ENCODE measurements at regions not wholly inside any gene's neighbourhood (a gene's known extent, or its start where the extent isn't known, plus 50 kb on each side); places are given as distances from the start of the nearest gene placed in this dataset.

DNA sequence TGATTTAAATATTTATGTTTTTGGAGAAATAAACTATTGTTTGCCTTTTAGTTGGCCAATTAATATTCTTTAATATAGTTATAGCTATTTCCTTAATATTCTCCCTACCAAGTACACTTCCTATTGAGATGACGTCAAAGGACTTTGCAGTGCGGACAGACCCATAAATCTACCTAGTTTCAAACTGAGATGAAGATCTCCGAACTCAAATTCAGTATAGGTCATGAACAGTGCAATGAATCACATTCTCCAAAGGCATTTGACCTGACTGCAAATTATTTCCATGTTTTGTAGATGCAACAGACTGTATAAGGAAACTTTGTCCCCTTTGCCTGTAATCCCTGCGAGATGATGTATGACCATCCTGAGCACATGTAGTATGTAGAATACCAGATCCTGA is 342.6 kb upstream of the FIGN start:
- DNase-seq = no peak

DNA sequence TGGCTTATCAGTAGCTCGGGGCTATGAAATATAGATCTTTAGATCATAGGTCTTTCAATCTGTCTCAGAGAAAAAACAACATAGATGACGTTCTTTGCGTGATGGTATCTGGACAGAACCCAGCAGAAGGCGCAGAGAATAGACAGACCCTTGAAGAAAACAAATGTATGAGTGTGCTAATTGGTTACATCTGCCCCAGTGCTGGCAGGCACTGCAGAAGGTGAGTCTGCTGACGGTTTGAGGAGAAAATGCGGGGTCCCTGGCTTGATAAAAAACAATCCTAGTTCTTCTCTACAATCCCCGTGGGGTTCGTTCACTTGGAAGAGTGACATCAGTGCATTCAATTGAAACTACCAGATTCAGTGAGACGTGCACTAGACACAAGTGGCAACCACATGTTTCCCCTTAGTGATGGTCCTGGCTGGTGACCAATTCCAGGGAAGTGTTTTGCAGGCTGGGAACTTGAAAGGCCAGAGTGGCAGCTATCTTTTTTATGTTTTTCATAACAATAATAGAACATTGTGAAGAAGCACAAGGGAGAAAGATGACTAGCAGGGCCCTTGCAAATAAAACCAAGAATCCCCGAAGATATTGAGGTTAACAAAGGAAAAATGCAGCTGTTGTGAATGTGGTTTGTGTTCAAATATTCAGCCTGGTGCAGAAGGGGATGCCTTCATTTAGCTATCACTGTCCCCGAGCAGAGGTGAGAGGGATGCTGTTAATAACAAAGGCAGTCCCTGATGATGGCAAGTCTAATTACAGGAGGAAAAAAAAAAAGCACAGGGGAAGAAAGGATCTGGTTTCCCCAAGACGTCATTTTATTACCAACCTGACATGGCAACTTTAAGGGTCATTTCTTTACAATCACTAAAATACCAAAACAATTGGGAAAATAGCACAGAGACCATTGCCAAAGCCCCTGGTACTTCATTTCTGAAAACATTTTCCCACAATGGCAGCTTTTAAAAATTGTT is 337.6 kb upstream of the FIGN start:
- no peak for DNase-seq

DNA sequence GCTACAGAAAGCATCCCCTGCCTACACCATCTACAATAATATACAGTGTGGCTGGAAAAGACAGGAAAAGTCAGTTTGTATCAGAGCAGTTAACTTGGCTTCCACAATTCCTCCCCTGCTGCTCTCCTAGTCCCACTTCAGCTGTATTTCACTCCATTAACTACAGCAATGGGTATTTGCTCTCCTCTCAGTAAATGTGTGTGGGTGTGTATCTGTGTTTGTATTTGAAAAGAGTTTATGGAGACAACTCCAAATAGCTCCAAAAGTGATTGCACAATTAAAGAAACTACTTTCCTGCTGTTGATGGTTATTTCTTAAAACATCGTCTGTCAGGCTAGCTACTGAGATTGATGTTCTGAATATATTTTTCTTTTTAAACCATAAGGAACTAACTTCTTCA is 333.7 kb upstream of the FIGN start:
- no peak for DNase-seq

DNA sequence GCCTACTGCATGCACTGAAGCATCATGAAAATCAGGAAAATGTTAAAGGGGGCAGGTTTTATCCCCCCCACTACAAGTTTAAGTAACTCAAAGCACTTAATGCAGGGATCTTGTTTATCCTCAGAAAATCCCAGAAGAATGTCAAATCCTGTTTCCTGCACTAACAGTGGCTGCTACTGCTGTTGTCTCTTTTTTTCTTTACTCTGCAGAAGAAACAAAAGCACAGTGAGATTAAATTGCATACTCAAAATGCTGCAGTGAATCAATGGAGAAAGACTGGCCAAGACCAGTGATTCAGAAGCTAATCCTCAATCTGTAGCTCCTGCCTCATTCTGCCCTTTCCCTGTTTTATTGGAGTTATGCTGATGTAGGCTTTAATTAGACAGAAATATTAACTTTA is 332.3 kb upstream of the FIGN start:
- DNase-seq = no peak

DNA sequence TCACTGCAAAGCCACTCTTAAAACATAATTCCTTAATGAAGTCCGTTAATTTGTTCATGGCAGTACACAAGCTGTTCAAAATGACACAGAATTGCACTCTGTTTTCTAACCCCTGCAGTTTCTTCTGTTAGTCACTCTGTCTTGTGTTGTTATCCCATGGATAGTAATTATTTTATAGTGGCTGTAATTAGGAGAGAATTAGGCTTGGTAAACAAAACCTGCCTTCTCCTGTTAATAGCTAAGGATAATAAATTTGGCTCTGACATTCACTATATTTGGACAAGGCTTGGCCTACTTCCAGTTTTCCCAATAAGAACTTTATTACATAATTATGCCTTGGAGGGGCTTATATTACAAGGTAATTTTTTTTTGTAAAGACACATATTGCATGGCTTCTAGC is 330.3 kb upstream of the FIGN start:
- DNase-seq = no peak

DNA sequence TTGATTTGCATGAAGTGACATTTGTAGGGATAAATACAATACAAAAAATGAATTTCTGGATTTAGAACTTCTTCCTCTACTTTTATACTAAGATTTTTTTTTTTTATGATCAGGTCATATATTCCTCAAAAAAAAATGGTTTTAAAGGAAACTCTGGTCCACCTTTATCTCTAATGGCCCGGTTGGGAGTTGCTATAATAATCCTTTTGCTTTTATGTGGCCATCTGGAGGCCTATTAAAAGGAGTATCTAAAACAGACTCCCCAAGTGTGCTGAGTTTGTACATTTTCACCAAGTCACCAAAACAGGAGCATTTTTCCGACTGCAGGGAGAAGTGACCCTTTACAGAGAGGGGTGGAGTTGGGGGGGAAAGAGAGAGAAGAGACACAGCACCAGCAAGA is 329.2 kb upstream of the FIGN start:
- no peak for DNase-seq

DNA sequence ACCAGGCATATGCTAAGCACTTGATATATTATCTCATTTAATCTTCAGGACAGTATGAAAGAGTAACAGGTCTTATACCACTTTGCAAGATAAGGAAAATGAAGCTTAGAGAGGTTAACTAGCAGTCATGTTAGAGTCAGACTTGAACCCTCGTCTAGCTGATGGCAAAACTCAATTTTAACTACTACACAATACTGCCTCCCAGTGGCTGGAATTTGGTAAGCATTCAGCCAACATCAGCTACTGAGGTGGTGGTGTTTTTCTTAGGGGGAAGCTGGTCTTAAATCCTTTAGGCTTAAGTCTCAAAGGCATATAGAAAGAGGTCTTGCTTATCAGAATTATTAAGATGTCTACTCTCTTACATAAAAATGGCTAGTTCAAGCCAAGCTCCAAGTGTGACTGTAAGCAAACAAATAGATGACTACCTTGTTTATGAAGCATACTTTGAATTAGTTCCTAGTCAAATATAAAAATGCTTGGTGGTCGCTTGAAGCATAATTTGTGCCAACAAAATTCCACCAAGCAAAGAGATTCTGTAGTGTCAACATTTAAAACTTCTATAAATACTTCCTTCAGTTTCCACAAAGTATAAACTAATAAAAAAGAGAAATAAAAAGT is 325.4 kb upstream of the FIGN start:
- peak; percentile 51 for DNase-seq

DNA sequence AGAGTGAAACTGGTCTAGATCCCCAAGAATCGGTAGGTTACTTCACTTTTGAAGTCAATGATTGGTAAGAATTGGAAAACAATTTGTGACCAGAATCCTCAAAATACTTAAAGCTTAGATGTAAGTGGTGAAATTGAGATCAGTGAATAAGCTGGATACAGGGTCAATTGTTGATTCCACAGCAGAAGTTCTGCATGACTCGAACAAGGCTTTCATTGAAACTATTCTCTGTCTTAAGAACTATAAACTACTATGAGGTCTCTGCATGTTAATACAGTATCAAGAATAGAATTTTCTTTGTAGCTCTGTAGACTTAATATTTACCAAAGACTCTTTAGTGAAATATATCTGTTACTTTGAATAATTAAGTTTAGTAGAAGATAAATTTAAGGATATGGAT is 324.2 kb upstream of the FIGN start:
- DNase-seq = no peak

DNA sequence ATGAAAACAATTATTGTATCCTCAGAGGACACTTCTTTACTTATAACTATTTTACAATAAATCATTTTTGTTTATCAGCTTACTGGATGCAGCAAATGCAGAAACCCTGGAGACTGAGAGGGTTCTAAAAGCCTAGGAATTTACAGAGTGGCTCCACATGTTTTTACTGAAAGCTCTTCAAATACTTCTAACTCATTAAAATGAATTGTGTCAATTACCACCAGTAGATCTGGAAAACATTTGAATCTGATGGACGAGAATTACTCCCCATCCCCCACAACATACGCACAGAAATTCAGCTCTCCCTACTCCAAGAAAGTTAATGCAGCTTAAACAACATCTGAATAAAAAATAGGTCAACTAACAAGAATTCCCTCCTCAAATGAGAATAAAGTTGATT is 319.8 kb upstream of the FIGN start:
- no peak for DNase-seq

DNA sequence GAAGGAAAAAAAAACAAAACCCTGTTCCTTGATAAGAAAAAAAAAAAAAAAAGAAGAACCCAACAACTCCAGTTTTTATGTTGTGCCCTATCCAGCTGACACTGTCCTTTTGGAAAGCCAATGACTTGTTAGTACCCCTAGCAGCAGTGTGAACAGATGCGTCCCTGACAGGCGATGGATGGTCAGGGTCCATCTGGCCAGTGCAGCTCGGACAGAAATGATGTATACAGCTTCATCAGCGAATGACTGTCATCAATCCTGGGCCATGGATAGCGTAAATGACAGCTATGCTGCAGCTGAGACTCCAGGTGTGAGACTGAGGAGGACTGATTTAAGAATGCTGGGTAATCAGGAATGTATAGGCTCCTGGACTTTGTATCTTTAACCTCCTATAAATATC is 318.8 kb upstream of the FIGN start:
- DNase-seq = no peak

DNA sequence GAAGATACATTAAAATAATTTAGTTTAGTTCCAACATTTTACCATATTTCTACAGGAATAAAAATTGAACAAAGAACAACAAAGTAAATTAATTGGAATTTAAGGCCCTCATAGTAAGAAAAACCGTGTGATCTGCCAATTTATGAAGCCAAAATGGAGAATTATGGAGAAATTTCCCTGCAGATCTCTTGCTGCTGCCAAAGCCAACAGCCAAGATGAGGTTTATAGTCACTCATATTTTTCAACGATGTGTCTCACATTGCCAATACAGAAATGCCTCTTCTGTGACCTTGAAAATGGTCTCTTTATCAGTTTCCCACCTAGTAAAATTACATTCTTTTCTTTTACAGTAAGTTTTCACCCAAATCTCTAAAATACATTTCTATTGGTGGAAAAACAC is 317.2 kb upstream of the FIGN start:
- DNase-seq = no peak

DNA sequence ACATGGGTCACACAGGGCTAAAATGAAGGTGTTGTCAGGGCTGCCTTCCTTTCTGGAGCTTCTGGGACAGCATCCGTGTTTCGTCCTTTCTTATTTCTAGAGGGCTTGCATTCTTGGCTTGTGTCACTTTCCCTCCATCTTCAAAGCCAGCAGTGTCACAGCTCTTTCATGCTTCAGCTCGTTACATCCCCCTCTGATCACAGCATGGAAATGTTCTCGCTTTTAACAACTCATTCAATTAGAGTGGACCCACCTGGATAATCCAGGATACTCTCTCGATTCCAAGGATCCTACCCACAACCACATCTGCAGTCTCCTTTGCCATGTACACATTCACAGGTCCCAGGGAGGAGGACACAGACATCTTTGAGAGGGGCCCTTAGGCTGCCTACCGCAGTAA is 316.2 kb upstream of the FIGN start:
- DNase-seq = no peak

DNA sequence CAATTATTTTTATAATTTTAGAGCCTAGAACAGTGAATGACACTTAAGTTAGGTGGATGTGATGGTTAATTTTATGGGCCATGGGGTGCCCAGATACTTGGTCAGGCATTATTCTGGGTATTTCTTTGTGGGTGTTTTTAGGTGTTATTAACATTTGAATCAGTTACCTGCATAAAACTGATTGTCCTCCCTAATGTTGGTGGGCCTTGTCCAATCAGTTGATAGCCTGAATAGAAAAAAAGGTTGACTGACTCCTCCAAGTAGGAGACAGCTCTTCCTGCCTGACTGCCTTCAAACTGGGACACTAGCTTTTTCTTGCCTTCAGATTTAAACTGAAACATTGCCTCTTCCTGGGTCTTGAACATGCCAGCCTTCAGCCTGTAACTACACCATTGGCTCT is 312.9 kb upstream of the FIGN start:
- DNase-seq = no peak

DNA sequence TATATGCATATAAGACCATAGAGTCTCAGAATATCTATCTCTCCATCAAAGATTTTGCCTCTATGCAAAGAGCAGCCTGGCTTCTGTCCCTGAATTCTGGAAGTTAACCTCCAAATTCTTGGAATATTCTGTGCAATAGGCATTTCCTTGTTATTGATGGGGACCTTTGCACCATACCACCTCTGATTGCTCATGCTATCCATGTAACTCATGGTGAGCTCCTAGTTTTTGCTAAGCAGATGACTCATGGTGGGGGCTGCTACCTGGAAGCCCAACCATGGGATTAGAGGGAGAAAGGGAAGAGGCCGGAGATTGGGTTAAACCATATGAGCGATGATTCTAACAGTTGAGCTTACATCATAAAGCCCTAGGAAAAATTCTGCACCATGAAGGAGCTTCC is 310.2 kb upstream of the FIGN start:
- no peak for DNase-seq

DNA sequence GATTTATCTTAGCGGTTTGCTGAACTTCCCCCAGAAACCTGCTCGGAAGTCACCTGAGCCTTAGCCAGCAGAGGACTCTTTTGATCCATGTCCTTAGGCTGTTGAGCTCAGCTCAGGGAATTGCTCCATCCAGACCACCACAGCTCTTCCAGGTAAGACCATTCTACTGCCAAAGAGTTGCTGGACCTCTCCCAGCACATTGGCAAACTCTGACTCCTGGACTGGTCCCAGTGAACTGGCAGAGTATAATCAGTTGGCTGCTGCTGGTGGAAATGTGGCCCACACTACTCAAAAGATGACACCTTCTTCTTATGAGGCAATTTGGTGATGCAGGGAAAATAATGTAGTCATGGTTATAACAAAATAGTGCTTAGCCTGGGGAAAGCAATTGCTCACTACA is 308.8 kb upstream of the FIGN start:
- DNase-seq = no peak

DNA sequence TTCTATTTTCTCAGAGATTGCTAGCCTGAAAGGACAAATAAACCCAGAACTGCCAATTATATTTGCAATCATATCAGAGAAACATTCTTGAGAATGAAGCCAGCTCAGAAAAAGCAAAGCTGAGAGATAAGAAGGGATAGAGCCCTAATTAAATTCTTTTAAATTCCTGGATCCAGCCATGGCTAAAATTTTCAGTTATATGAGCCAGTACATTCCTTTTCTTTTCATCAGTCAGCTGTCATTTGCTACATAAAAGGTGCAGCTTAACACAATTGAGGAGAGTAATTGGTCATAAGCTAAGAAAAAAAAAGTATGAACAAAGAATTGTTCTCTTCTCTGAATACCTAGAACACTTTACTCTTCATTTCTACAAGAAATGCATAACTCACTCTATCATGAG is 303.5 kb upstream of the FIGN start:
- DNase-seq = no peak

DNA sequence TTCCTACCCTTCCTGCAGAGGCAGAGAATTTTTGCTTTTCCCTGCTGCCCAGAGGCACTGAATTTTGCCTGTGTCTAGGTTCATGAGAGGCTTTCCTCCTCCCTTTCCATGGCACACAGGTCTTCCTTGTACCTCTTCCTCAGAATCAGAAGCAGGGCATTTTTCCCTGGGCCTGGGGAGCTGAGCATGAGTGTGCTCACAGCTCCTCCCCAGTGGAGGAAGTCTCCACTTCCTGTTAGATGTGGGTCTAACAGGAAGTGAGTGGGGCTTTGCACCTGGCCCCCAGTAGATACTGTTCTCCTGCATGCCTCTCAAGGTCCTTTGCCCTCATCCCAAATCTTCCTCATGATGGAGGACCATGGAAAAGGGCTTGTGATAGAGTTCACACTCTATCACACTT is 297.2 kb upstream of the FIGN start:
- DNase-seq = no peak

DNA sequence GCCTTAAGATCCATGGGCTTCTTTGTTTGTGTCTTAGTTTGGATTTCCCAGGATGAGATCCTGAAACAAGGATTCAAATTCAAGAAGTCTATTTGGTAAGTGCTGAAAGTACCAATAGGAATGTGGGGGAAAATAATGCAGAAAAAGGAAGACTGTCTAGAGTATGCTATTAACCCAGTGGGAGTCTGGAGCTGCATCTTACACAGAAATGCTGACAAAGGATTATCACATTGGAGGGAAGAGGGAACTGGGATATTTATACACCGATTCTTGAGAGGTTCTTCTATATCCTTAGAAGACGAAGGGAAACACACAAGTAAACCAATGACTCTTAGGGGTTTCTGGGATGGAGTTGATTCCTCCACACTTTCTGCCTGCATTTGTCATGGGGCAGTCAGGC is 294.8 kb upstream of the FIGN start:
- no peak for DNase-seq

DNA sequence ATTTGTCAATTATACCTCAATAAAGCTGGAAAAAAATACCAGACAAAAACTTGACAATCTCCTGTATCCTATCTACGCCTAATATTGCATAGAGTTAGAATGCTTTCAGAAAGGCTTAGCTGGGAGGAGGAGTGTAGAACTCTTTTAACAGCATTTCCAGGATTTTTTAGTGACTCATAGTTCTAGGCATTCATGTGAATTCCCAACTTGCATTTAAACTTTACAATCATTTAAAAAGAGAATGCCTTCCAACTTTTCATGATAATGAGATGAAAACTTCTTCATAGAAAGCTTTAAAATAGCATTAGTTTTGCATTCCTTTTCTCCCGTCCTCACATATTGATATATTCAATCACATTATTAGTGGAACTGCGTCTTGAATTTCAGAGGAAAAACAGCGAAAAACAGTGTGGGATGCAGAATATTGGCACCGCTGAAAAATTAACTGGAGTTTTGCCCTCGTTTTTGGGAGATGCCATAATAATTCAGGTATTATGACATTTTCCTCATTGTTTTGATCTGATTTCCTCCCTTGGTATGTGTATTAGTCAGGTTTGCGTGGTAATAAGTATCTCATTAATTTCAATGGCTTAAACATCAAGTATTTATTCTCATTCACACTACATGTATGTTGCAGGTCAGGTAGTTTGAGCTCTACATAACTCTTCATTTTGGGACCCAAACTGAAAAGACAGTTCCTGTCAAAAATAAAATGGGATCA is 293.2 kb upstream of the FIGN start:
- DNase-seq = no peak

DNA sequence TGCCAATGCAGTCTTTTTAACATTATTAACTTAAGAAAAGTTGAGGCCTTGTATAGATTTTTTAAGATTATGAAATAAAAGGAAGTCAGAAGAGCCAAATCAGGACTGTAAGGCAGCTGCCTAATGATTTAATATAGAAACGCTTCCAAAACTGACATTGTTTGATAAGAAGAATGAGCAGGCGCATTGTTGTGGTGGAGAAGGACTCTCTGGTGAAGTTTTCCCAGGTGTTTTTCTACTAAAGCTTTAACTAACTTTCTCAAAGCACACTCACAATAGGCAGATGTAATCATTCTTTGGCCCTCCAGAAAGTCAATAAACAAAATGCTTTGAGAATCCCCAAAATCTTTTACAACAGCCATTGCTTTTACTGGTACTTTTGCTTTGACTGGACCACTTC is 288.6 kb upstream of the FIGN start:
- no peak for DNase-seq

DNA sequence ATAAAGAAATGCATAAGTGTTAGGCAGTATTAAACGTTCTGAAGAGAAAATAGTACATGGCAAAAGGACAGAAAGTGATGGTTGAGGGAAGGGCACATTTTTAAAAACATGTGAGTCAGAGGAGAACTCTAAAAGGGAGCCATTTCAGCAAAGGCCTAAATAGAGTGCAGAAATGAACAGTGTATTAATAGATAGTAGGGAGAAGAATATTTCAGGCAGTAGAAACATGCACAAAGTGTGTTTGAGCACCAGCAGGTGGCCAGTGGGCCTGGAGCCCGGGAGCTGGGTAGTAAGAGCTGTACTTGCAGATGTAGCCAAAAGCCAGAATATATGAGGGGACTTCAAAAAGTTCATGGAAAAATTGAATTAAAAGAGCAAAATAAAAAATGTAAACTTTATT is 288.1 kb upstream of the FIGN start:
- DNase-seq = no peak

DNA sequence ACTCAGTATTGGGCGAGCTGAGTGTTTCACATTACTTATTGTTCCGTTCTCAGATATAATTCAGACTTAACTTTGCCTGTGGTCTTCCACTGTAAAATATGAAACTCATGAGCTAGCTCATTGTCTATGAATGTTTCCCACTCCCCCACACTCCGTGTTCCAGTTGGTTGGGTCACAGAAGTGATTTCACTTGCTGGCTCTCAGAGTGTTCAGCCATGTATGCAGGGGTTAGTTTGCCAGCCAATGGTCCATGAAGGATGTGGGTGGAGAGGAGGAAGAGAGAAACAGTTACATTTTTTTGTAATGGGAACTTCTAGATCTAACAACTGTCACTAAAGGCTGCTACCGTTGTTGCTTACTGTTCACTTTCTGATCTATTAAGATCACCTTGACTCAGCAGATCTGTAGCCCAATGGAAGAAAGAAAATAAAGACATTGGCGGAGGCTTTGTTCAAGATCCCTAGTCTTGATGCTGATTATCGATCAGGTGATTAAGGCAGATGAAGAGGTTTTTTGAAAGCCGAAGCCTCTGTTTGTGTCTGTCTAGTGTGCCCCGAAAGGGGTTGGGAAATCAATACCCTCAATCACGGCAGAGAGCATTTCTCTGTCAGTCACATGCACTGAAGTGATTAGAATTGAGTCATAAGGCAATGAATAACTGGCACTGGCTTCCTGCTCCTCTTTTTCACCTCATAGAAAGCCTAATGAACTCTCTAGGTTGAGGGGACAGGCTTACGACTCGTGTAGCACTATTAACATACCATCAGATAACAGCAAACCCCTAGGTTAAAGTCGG is 279.7 kb upstream of the FIGN start:
- DNase-seq = no peak

DNA sequence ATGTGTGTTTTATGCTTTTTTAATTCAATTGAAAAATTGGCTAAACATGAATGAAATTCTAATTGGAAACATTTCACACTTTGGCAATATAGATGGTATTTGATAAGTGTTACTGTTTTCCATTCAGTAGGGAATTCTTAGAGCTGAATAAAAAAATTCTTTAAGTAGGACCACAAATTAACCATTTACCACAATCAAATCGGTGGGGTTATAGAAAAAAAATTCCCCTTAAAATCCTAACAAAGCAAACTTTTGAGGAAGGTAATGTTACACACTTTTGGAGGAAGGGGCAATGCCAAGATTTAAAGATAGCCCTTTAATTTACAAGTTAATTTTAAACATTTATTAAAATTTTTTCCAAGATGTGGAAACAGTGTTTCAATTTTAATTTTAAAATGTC is 279.0 kb upstream of the FIGN start:
- no peak for DNase-seq
